OCI-LY7 (cell line): ENCODE measurements at regions not wholly inside any gene's neighbourhood (a gene's known extent, or its start where the extent isn't known, plus 50 kb on each side); places are given as distances from the start of the nearest gene placed in this dataset.

ENCODE experiments used
- BruUV-seq: library from RNA; stranded (reverse); fragments of 400-500 nt; replicated peaks from 2 replicates; lab custom pipeline; 2021; lab: Mats Ljungman, UMichigan
- CTCF ChIA-PET: fragments of 300-600 bp; sonication (Branson Sonifier 250); formaldehyde crosslinking; loops from one replicate; lab custom pipeline; 2022; ENCODE audit warnings: antibody characterized with exemption; ENCODE audit not compliant: unreplicated experiment; lab: Charles Lee
- POLR2A ChIA-PET: fragments of 300-600 bp; sonication (Branson Sonifier 250); formaldehyde crosslinking; loops from one replicate; lab custom pipeline; 2022; ENCODE audit warnings: antibody characterized with exemption; lab: Charles Lee
- DNase-seq: peaks from one replicate; pipeline ENCODE4 v3.0.0-alpha.2; 2015; ENCODE audit warnings: low spot score
- H2AFZ ChIP-seq: fragments of 200-600 bp; sonication (generic), shearing (Covaris generic); 2 replicates; pipeline ENCODE4 v1.6.1; 2014; ENCODE audit warnings: mild to moderate bottlenecking, antibody characterized with exemption, low read length, moderate library complexity
- H3K27ac ChIP-seq: fragments of 200-600 bp; sonication (generic); 2 replicates; pipeline ENCODE4 v1.5.1; 2014; ENCODE audit warnings: mixed run types, low read depth, mild to moderate bottlenecking, moderate library complexity, low read length, inconsistent platforms; ENCODE audit not compliant: poor library complexity, severe bottlenecking
- H3K36me3 ChIP-seq: fragments of 200-600 bp; sonication (generic); 2 replicates; pipeline ENCODE4 v1.6.1; 2014; ENCODE audit warnings: mild to moderate bottlenecking, antibody characterized with exemption, low read length, moderate library complexity, mixed read lengths; ENCODE audit not compliant: insufficient read depth
- H3K4me1 ChIP-seq: fragments of 200-600 bp; sonication (generic); 2 replicates; pipeline ENCODE4 v1.5.1; 2014; ENCODE audit warnings: mild to moderate bottlenecking, low read length; ENCODE audit not compliant: insufficient read depth, poor library complexity, severe bottlenecking
- H3K4me2 ChIP-seq: fragments of 200-600 bp; sonication (generic); 2 replicates; pipeline ENCODE4 v1.6.1; 2014; ENCODE audit warnings: mild to moderate bottlenecking, low read length
- H3K4me3 ChIP-seq: fragments of 200-600 bp; sonication (generic); 2 replicates; pipeline ENCODE4 v1.5.1; 2014; ENCODE audit warnings: mild to moderate bottlenecking, low read depth, low read length; ENCODE audit not compliant: poor library complexity, severe bottlenecking
- H3K79me2 ChIP-seq: fragments of 200-600 bp; sonication (generic); 2 replicates; pipeline ENCODE4 v1.6.1; 2016; ENCODE audit warnings: low read depth, mild to moderate bottlenecking, low read length, moderate library complexity, mixed read lengths; ENCODE audit not compliant: insufficient read depth
- H3K9me2 ChIP-seq: fragments of 200-600 bp; sonication (generic); 2 replicates; pipeline ENCODE4 v1.6.1; 2016; ENCODE audit warnings: mild to moderate bottlenecking, low read length, mixed read lengths; ENCODE audit not compliant: insufficient read depth
- H3K9me3 ChIP-seq: fragments of 200-600 bp; sonication (generic); 2 replicates; pipeline ENCODE4 v1.6.1; 2014; ENCODE audit warnings: mild to moderate bottlenecking, mixed run types, low read length, mixed read lengths
- H4K20me1 ChIP-seq: fragments of 200-600 bp; sonication (generic); 2 replicates; pipeline ENCODE4 v1.6.1; 2014; ENCODE audit warnings: mild to moderate bottlenecking, antibody characterized with exemption, low read length, moderate library complexity, mixed read lengths; ENCODE audit not compliant: insufficient read depth
- EZH2phosphoT487 ChIP-seq: fragments of 200-600 bp; sonication (generic); IDR thresholded peaks from 2 replicates; pipeline ENCODE4 v1.6.1; 2018; ENCODE audit warnings: low read depth, borderline replicate concordance, mild to moderate bottlenecking, mixed run types, antibody characterized with exemption, low read length, moderate library complexity, mixed read lengths
- intact Hi-C: fragments of 100-400 bp; cut with micrococcal nuclease; formaldehyde crosslinking; loops from one replicate; pipeline ENCODE4 v1.10.0; 2022; ENCODE audit not compliant: unreplicated experiment
- TF ChIP-seq, protein P1 (sequence below): fragments of 200-600 bp; sonication (generic); conservative IDR thresholded peaks from 2 replicates; pipeline ENCODE4 v1.5.1; 2014; ENCODE audit warnings: mild to moderate bottlenecking, antibody characterized with exemption, low read length, moderate library complexity, mixed read lengths

DNA sequence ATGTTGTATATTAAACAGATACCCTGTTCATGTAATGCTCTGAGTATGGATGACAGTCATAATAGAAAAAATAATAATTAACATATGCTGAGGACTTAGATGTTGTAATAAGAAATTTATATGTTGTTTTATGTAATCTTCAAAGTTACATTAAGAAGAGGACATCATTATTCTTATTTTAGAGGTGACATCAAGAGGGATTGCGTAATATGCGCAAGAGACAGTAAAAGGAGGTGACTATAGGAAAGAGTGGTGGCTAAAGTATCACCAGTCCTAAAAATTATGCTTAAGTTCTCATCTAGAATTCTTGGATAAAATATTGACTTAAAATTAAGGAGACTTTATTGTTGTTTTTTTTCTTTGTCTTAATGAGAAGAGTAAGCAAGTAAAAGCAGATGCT lies 323.9 kb downstream of the KCNC2 start:
- BruUV-seq, result no TSS peak
- no peaks in the 10 kb centered on the region for H3K9me3 ChIP-seq
- no peak overlapping the region for H3K4me2 ChIP-seq
- no peak overlapping the region for H2AFZ ChIP-seq
- TF ChIP-seq, protein P1, sequence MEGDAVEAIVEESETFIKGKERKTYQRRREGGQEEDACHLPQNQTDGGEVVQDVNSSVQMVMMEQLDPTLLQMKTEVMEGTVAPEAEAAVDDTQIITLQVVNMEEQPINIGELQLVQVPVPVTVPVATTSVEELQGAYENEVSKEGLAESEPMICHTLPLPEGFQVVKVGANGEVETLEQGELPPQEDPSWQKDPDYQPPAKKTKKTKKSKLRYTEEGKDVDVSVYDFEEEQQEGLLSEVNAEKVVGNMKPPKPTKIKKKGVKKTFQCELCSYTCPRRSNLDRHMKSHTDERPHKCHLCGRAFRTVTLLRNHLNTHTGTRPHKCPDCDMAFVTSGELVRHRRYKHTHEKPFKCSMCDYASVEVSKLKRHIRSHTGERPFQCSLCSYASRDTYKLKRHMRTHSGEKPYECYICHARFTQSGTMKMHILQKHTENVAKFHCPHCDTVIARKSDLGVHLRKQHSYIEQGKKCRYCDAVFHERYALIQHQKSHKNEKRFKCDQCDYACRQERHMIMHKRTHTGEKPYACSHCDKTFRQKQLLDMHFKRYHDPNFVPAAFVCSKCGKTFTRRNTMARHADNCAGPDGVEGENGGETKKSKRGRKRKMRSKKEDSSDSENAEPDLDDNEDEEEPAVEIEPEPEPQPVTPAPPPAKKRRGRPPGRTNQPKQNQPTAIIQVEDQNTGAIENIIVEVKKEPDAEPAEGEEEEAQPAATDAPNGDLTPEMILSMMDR, result no peak
- no peak for TF ChIP-seq EZH2phosphoT487
- intact Hi-C loops, result no loop called here
- no peak overlapping the region for H3K4me3 ChIP-seq
- no peaks in the 10 kb centered on the region for H3K79me2 ChIP-seq
- no peaks in the 10 kb centered on the region for H4K20me1 ChIP-seq
- POLR2A ChIA-PET, result no interaction called here
- H3K36me3 ChIP-seq, result no peaks in the 10 kb centered on the region
- no peaks in the 10 kb centered on the region; the same call in 1 of the 2 replicates for H3K9me2 ChIP-seq
- H3K4me1 ChIP-seq, result no peaks in the 10 kb centered on the region
- no peak overlapping the region for H3K27ac ChIP-seq
- DNase-seq, result no peak
- CTCF ChIA-PET, result no interaction called here

DNA sequence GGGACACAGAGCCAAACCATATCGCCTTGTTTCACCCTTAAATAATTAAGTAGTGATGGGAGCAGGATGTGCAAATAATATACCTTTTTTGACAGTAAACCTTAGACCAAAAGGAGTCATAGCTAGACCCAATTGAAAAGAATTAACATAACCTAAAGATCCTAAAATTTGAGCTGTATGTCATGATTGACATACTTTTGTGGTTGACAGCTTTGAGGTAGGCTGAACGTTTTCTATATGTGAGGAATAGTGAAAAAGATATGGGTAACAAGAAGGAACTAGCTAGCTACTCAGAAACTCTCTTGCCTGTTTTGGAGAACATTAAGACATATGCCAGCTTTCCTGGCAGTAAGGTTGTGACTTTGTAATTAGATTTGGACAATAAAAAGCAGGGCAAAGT lies 320.6 kb downstream of the KCNC2 start:
- ChIA-PET POLR2A (interaction anchor here (0.7 kb wide), 1 partner anchor 463 kb away, joined by 3 read pairs; no protein-coding TSS in a partner anchor), CTCF (no interaction called here)
- DNase-seq, result no peak

DNA sequence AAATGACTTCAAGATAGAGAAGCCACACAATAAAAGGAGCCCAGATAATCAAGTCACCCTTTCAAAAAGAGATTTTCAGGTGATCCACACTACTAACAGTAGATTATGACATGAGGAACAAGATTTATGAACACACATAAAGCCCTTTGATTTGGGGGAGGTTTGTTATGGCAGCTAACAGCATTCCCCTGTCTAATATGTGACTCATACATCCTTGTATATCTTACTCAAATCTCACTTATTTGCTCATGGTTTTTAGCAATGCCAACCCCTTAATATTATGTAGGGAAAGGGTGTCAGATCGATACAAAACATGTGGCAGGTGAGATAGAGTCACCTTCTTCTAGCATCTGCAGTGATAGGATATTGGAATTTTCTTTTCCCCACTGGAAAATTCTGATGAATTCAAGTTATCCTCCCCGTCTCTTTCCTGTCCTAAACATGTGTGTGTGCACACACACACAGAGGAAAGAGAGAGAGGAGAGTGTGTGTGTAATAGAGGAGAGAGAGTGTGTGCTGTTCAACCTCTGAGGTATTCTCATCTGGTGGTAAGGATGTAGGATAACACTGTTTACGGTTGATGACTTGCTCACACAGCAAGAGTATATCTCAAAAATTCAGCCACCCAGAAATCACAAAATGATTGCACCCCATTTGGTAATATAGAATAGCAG lies 319.9 kb downstream of the KCNC2 start:
- no peaks in the 10 kb centered on the region for H3K36me3 ChIP-seq
- H4K20me1 ChIP-seq, result no peaks in the 10 kb centered on the region
- no peak overlapping the region for H2AFZ ChIP-seq
- H3K79me2 ChIP-seq, result no peaks in the 10 kb centered on the region
- ChIA-PET POLR2A (no interaction called here), CTCF (no interaction called here)
- TF ChIP-seq, protein P1, result no peak
- TF ChIP-seq EZH2phosphoT487, result no peak
- no peak overlapping the region for H3K27ac ChIP-seq
- no peak overlapping the region for H3K4me2 ChIP-seq
- no peak for DNase-seq
- H3K4me1 ChIP-seq, result no peaks in the 10 kb centered on the region
- no peaks in the 10 kb centered on the region; the same call in 1 of the 2 replicates for H3K9me2 ChIP-seq
- H3K4me3 ChIP-seq, result no peak overlapping the region
- no peaks in the 10 kb centered on the region for H3K9me3 ChIP-seq
- no TSS peak for BruUV-seq
- intact Hi-C loops, result no loop called here

More for the DNA sequence above, 320.6 kb downstream of the KCNC2 start:
- Histone ChIP-seq H2AFZ (no peak overlapping the region), H3K36me3 (no peaks in the 10 kb centered on the region), H3K4me3 (no peak overlapping the region), H3K79me2 (no peaks in the 10 kb centered on the region), H3K4me1 (no peaks in the 10 kb centered on the region), H3K4me2 (no peak overlapping the region), H3K27ac (no peak overlapping the region), H4K20me1 (no peaks in the 10 kb centered on the region), H3K9me2 (no peaks in the 10 kb centered on the region; the same call in 1 of the 2 replicates), H3K9me3 (no peaks in the 10 kb centered on the region)
- no TSS peak for BruUV-seq
- intact Hi-C loops, result no loop called here
- no peak for TF ChIP-seq EZH2phosphoT487
- TF ChIP-seq, protein P1, result no peak
